Stomach (tissue), 8 donors: ENCODE measurements at regions not wholly inside any gene's neighbourhood (a gene's known extent, or its start where the extent isn't known, plus 50 kb on each side); places are given as distances from the start of the nearest gene placed in this dataset.
"Not testable (repeated sequence)": the region's sequence is repeated elsewhere in the genome, so short reads cannot be mapped to it uniquely, and the experiment has no call there.

Experiments
- DNase-seq, 2 donors: peaks; one replicate each; pipeline versions ENCODE4 v3.0.0 to v3.0.0-alpha.2; 2013 to 2019
- H3K27ac ChIP-seq, 5 donors: fragments of 200-600 bp in 4 of 5; sonication (generic) in 4 of 5; one replicate each; pipeline ENCODE4 v1.5.1; 2013 to 2019; ENCODE audit warnings: mild to moderate bottlenecking in 1 of 5, moderate library complexity in 1 of 5
- H3K27me3 ChIP-seq, 3 donors: fragments of 200-600 bp; sonication (generic); one replicate each; pipeline ENCODE4 v1.5.1; 2017 to 2019; ENCODE audit warnings: mixed run types in 1 of 3
- H3K36me3 ChIP-seq, 4 donors: fragments of 200-600 bp; sonication (generic); 1 replicate in 3 of 4; 2 replicates in 1 of 4; pipeline ENCODE4 v1.5.1; 2016 to 2019
- H3K4me1 ChIP-seq, 4 donors: fragments of 200-600 bp; sonication (generic); one replicate each; pipeline ENCODE4 v1.5.1; 2016 to 2019
- H3K4me3 ChIP-seq, 4 donors: fragments of 200-600 bp; sonication (generic) in 3 of 4; one replicate each; pipeline ENCODE4 v1.5.1; 2016 to 2019; ENCODE audit warnings: mild to moderate bottlenecking in 1 of 4
- H3K9me3 ChIP-seq, 4 donors: fragments of 200-600 bp; sonication (generic); one replicate each; pipeline ENCODE4 v1.5.1; 2016 to 2019
- CTCF ChIP-seq, 7 experiments: fragments of 450-650 bp in 4 of 7; fragments of 200-600 bp in 3 of 7; sonication (generic) in 3 of 7; IDR thresholded peaks; one replicate each; pipeline ENCODE4 v1.5.1; 2016 to 2019; ENCODE audit warnings: antibody characterized with exemption in 7 of 7, control low read depth in 2 of 7, mild to moderate bottlenecking in 1 of 7
- EP300 ChIP-seq: sonication (generic); formaldehyde crosslinking; IDR thresholded peaks from one replicate; pipeline ENCODE4 v1.6.1; 2017; ENCODE audit warnings: antibody characterized with exemption
- POLR2A ChIP-seq, 4 donors: fragments of 450-650 bp; IDR thresholded peaks; one replicate each; pipeline ENCODE4 v1.6.1; 2016; ENCODE audit warnings: antibody characterized with exemption in 4 of 4, control low read depth in 2 of 4, mild to moderate bottlenecking in 1 of 4, moderate library complexity in 1 of 4
- POLR2AphosphoS5 ChIP-seq, 3 donors: sonication (generic); formaldehyde crosslinking; IDR thresholded peaks; one replicate each; pipeline ENCODE4 v1.6.1; 2016; ENCODE audit warnings: antibody characterized with exemption in 3 of 3
- WGBS, 5 donors: extraction: QIAGEN DNeasy Blood & Tissue Kit in 3 of 5; methylation state at CpG; one replicate each; pipeline versions ENCODE4 v1.1.5 to v1.1.7; 2013 to 2018; 5-methylcytosine and 5-hydroxymethylcytosine counted together
- intact Hi-C: fragments of 100-400 bp; cut with DNase I; formaldehyde crosslinking; loops from one replicate; pipeline ENCODE4 v1.15.1; 2023; ENCODE audit warnings: low total_unique reads
- donor health status: healthy with polysubstance abuse.
- donor health status: Bipolar disorder and iron deficiency.
- donor health status: healthy.

- Histone ChIP-seq H3K4me1 (no peaks in the 10 kb centered on the region), H3K9me3 (no peaks in the 10 kb centered on the region), H3K27me3 (no peaks in the 10 kb centered on the region), H3K36me3 (no peaks in the 10 kb centered on the region), H3K27ac (no peak overlapping the region), H3K4me3 (no peak overlapping the region)
- intact Hi-C loops: no loop called here
- TF ChIP-seq CTCF (IDR thresholded peaks at IDR 0.05) (no peak), EP300 (no peak), POLR2A (IDR thresholded peaks at IDR 0.05) (no peak), POLR2AphosphoS5 (IDR thresholded peaks at IDR 0.05) (no peak)
- WGBS, 5 donors: 32 to 51% (median 40%) methylated on average over 3 of the region's 3 CpGs
- no peak for DNase-seq
Observed at GRCh38 chr5:102068870-102069269, 227.2 kb downstream of the SLCO4C1 start.

- Histone ChIP-seq H3K4me3 (no peak overlapping the region), H3K4me1 (no peaks in the 10 kb centered on the region), H3K27me3 (no peaks in the 10 kb centered on the region), H3K36me3 (no peaks in the 10 kb centered on the region), H3K27ac (no peak overlapping the region), H3K9me3 (no peaks in the 10 kb centered on the region)
- TF ChIP-seq POLR2A (IDR thresholded peaks at IDR 0.05) (no peak), CTCF (IDR thresholded peaks at IDR 0.05) (no peak), POLR2AphosphoS5 (IDR thresholded peaks at IDR 0.05) (no peak), EP300 (no peak)
- peak in 1 of 2 donors; percentile 26 for DNase-seq
- intact Hi-C loops: no loop called here
Observed at GRCh38 chr5:102049517-102049916, 246.6 kb downstream of the SLCO4C1 start.

- Histone ChIP-seq H3K9me3 (no peaks in the 10 kb centered on the region), H3K27me3 (no peaks in the 10 kb centered on the region), H3K4me1 (no peaks in the 10 kb centered on the region), H3K27ac (no peak overlapping the region), H3K4me3 (no peak overlapping the region), H3K36me3 (no peaks in the 10 kb centered on the region)
- DNase-seq: no peak
- intact Hi-C loops: no loop called here
- WGBS, 5 donors: 77 to 94% (median 90%) methylated on average over 1 of the region's 1 CpG
- TF ChIP-seq POLR2A (IDR thresholded peaks at IDR 0.05): no peak
- no peak for TF ChIP-seq CTCF (IDR thresholded peaks at IDR 0.05)
- no peak for TF ChIP-seq EP300
- no peak for TF ChIP-seq POLR2AphosphoS5 (IDR thresholded peaks at IDR 0.05)
Observed at GRCh38 chr5:102048940-102049339, 247.1 kb downstream of the SLCO4C1 start.

- H3K27me3 ChIP-seq, H3K36me3 ChIP-seq, DNase-seq, H3K4me1 ChIP-seq, H3K27ac ChIP-seq, intact Hi-C loops, H3K4me3 ChIP-seq, H3K9me3 ChIP-seq: not testable (repeated sequence)
Observed at GRCh38 chr5:102047073-102047472, 249.0 kb downstream of the SLCO4C1 start.

GRCh38 chr5:102040326-102040725 is 255.8 kb downstream of the SLCO4C1 start:
- intact Hi-C loops: no loop called here
- Histone ChIP-seq H3K27me3 (no peaks in the 10 kb centered on the region), H3K36me3 (no peaks in the 10 kb centered on the region), H3K27ac (no peak overlapping the region), H3K9me3 (no peaks in the 10 kb centered on the region), H3K4me3 (no peak overlapping the region), H3K4me1 (no peaks in the 10 kb centered on the region)
- DNase-seq: no peak
- TF ChIP-seq CTCF (IDR thresholded peaks at IDR 0.05) (no peak), EP300 (no peak), POLR2A (IDR thresholded peaks at IDR 0.05) (no peak), POLR2AphosphoS5 (IDR thresholded peaks at IDR 0.05) (no peak)
- 59 to 87% (median 80%) methylated on average over 1 of the region's 1 CpG for WGBS, 5 donors
